ENCODE measurements at regions not wholly inside any gene's neighbourhood (a gene's known extent, or its start where the extent isn't known, plus 50 kb on each side); places are given as distances from the start of the nearest gene placed in this dataset.

DNA sequence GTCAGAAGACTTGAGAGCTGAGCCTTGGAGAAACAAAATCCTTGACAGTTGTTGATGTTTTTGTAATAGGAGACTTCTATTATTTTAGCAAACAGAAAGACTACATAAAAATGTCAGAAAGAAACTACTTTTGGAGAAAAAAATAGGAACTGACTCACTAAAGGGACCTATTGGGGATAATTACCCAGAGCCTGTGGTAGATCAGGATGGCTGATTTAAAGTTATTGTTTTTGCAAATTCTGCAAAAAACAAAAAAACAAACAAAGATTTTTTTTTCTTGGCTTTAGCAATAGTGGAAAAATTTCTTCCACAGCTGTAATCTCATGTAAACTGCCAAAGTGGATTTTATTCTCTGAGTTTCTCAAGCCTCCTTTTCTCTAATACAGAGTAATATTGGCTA, 101.5 kb upstream of the SATB1 start:
- TF ChIP-seq POLR2A (IDR thresholded peaks at IDR 0.05; ENCODE audit: low read length), result no peak
- TF ChIP-seq GATA1 (IDR thresholded peaks at IDR 0.05; ENCODE audit: low read depth, low read length), result no peak

Data from erythroblast (primary cell).